Neural progenitor cell (in vitro differentiated cells): ENCODE measurements at regions not wholly inside any gene's neighbourhood (a gene's known extent, or its start where the extent isn't known, plus 50 kb on each side); places are given as distances from the start of the nearest gene placed in this dataset.

Experiments
- DNase-seq: peaks from one replicate; pipeline ENCODE4 v3.0.0-alpha.2; 2016; ENCODE audit warnings: low spot score
- H2AFZ ChIP-seq: fragments of 200-600 bp; sonication (generic); replicated peaks from 2 replicates; pipeline ENCODE4 v1.6.1; 2016; ENCODE audit warnings: antibody characterized with exemption
- H3F3A ChIP-seq: fragments of 200-600 bp; sonication (generic); 2 replicates; pipeline ENCODE4 v1.6.1; 2016; ENCODE audit warnings: antibody characterized with exemption, low read depth
- H3K27ac ChIP-seq: fragments of 200-600 bp; sonication (generic); 2 replicates; pipeline ENCODE4 v1.5.1; 2016; ENCODE audit warnings: mild to moderate bottlenecking
- H3K27me3 ChIP-seq: fragments of 200-600 bp; sonication (generic); 2 replicates; pipeline ENCODE4 v1.6.1; 2016; ENCODE audit warnings: mild to moderate bottlenecking, moderate library complexity
- H3K36me3 ChIP-seq: fragments of 200-600 bp; sonication (generic); 2 replicates; pipeline ENCODE4 v1.5.1; 2016
- H3K4me1 ChIP-seq: fragments of 200-600 bp; sonication (generic); 2 replicates; pipeline ENCODE4 v1.6.1; 2016; ENCODE audit warnings: mixed run types
- H3K4me2 ChIP-seq: fragments of 200-600 bp; sonication (generic); 2 replicates; pipeline ENCODE4 v1.6.1; 2016
- H3K4me3 ChIP-seq: fragments of 200-600 bp; sonication (generic); 2 replicates; pipeline ENCODE4 v1.5.1; 2016
- H3K79me2 ChIP-seq: fragments of 200-600 bp; sonication (generic); 2 replicates; pipeline ENCODE4 v1.6.1; 2016; ENCODE audit warnings: low read depth
- H3K9ac ChIP-seq: fragments of 200-600 bp; sonication (generic); 2 replicates; pipeline ENCODE4 v1.6.1; 2016
- H3K9me3 ChIP-seq: fragments of 200-600 bp; sonication (generic); 2 replicates; pipeline ENCODE4 v1.5.1; 2016; ENCODE audit warnings: low read depth
- H4K20me1 ChIP-seq: fragments of 200-600 bp; sonication (generic); 2 replicates; pipeline ENCODE4 v1.6.1; 2016; ENCODE audit warnings: low read depth
- H3K27ac Mint-ChIP-seq: 3 replicates; pipeline ENCODE4 v1.8.0; 2021; ENCODE audit warnings: mixed read lengths
- H3K27me3 Mint-ChIP-seq: 2 replicates; pipeline ENCODE4 v1.8.0; 2022; ENCODE audit warnings: low read depth, mild to moderate bottlenecking, inconsistent platforms, moderate library complexity, mixed read lengths; ENCODE audit not compliant: insufficient read depth
- H3K36me3 Mint-ChIP-seq: 3 replicates; pipeline ENCODE4 v1.8.0; 2021; ENCODE audit warnings: mixed read lengths
- H3K4me1 Mint-ChIP-seq: 3 replicates; pipeline ENCODE4 v1.8.0; 2021; ENCODE audit warnings: mixed read lengths
- H3K4me3 Mint-ChIP-seq: 3 replicates; pipeline ENCODE4 v1.8.0; 2021; ENCODE audit warnings: mild to moderate bottlenecking, moderate library complexity, mixed read lengths
- H3K9me3 Mint-ChIP-seq: 3 replicates; pipeline ENCODE4 v1.8.0; 2020; ENCODE audit warnings: mixed read lengths
- CTCF ChIP-seq: fragments of 200-600 bp; sonication (generic); IDR thresholded peaks from 2 replicates; pipeline ENCODE4 v1.5.1; 2017; ENCODE audit warnings: antibody characterized with exemption, mild to moderate bottlenecking
- EZH2 ChIP-seq: fragments of 200-600 bp; sonication (generic); IDR thresholded peaks from 2 replicates; pipeline ENCODE4 v1.6.1; 2017; ENCODE audit warnings: antibody characterized with exemption, mild to moderate bottlenecking, moderate library complexity
- EZH2phosphoT487 ChIP-seq: fragments of 200-600 bp; sonication (generic); IDR thresholded peaks from 2 replicates; pipeline ENCODE4 v1.6.1; 2017; ENCODE audit warnings: antibody characterized with exemption

DNA sequence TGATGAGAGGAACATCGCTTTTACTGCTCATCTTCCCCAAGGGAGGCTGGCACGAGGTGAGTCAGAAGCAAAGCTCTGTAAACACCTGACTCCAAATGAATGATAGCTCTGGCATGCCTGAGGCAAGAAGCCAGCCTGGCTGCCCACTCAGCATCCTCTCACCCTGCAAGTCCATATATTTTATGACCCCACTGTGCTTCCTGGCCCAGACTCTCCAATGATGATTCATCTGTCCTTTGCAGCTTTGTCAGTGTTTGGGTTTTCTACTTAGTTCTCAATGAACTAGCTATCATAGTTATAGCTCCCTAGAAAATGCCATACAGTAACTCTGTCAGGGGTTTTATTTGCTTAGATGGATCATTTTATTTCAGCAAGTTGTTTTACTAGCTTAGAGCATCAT is 52.1 kb upstream of the FSTL4 start:
- Histone ChIP-seq H2AFZ (no peak overlapping the region), H3K36me3 (no peaks in the 10 kb centered on the region), H3K4me2 (no peak overlapping the region), H3K27ac (no peak overlapping the region), H3K27me3 (no peaks in the 10 kb centered on the region), H3K79me2 (no peaks in the 10 kb centered on the region), H3K9me3 (no peaks in the 10 kb centered on the region), H3K4me1 (no peaks in the 10 kb centered on the region), H3K9ac (no peak overlapping the region), H4K20me1 (no peaks in the 10 kb centered on the region), H3K4me3 (no peak overlapping the region), H3F3A (no peaks in the 10 kb centered on the region)
- DNase-seq, result no peak
- H3K4me3 Mint-ChIP-seq, result no peak overlapping the region
- peaks cover 4% of the 10 kb centered on the region for H3K27me3 Mint-ChIP-seq
- TF ChIP-seq EZH2phosphoT487, result no peak
- no peak for TF ChIP-seq CTCF
- no peak for TF ChIP-seq EZH2
- no peaks in the 10 kb centered on the region for H3K36me3 Mint-ChIP-seq
- no peak overlapping the region for H3K27ac Mint-ChIP-seq
- H3K9me3 Mint-ChIP-seq, result no peaks in the 10 kb centered on the region
- peaks cover 2% of the 10 kb centered on the region for H3K4me1 Mint-ChIP-seq

- Mint-ChIP-seq H3K9me3 (no peaks in the 10 kb centered on the region), H3K4me1 (peaks cover 2% of the 10 kb centered on the region), H3K4me3 (no peak overlapping the region), H3K27me3 (no peaks in the 10 kb centered on the region), H3K36me3 (no peaks in the 10 kb centered on the region), H3K27ac (no peak overlapping the region)
- Histone ChIP-seq H3K9ac (no peak overlapping the region), H3F3A (no peaks in the 10 kb centered on the region), H3K4me1 (no peaks in the 10 kb centered on the region), H3K27me3 (no peaks in the 10 kb centered on the region), H3K4me3 (no peak overlapping the region), H4K20me1 (no peaks in the 10 kb centered on the region), H3K27ac (no peak overlapping the region), H2AFZ (no peak overlapping the region), H3K36me3 (no peaks in the 10 kb centered on the region), H3K79me2 (no peaks in the 10 kb centered on the region), H3K9me3 (no peaks in the 10 kb centered on the region), H3K4me2 (no peak overlapping the region)
- DNase-seq, result no peak
- TF ChIP-seq CTCF, result no peak
- no peak for TF ChIP-seq EZH2phosphoT487
- TF ChIP-seq EZH2, result no peak
These were observed 51.2 kb upstream of the FSTL4 start for GRCh38 chr5:133663397-133664054.

GRCh38 chr5:133662578-133662977 is 50.2 kb upstream of the FSTL4 start:
- H3K4me2 ChIP-seq, result no peak overlapping the region
- no peak for DNase-seq
- Mint-ChIP-seq H3K27ac (no peak overlapping the region), H3K27me3 (no peaks in the 10 kb centered on the region), H3K36me3 (no peaks in the 10 kb centered on the region), H3K4me3 (no peak overlapping the region), H3K4me1 (peaks cover 2% of the 10 kb centered on the region), H3K9me3 (no peaks in the 10 kb centered on the region)
- no peaks in the 10 kb centered on the region for H4K20me1 ChIP-seq
- H2AFZ ChIP-seq, result no peak overlapping the region
- H3F3A ChIP-seq, result no peaks in the 10 kb centered on the region
- H3K79me2 ChIP-seq, result no peaks in the 10 kb centered on the region
- no peak overlapping the region for H3K27ac ChIP-seq
- no peaks in the 10 kb centered on the region for H3K27me3 ChIP-seq
- H3K4me3 ChIP-seq, result no peak overlapping the region
- no peaks in the 10 kb centered on the region for H3K4me1 ChIP-seq
- TF ChIP-seq EZH2phosphoT487, result no peak
- TF ChIP-seq CTCF, result no peak
- no peak for TF ChIP-seq EZH2
- no peak overlapping the region for H3K9ac ChIP-seq
- no peaks in the 10 kb centered on the region for H3K36me3 ChIP-seq
- H3K9me3 ChIP-seq, result no peaks in the 10 kb centered on the region
